ENCODE measurements at regions not wholly inside any gene's neighbourhood (a gene's known extent, or its start where the extent isn't known, plus 50 kb on each side); places are given as distances from the start of the nearest gene placed in this dataset.

GRCh38 chr5:125203912-125204311, 457.5 kb upstream of the ZNF608 start:
- H3K14ac ChIP-seq (ENCODE audit: low read length) = no peak overlapping the region
- H4K8ac ChIP-seq (ENCODE audit: low read depth, low read length) = no peak overlapping the region
- H3K36me3 ChIP-seq (ENCODE audit: control insufficient read depth in 1 of 2, insufficient read depth in 2 of 2, low read length in 2 of 2) = no peaks in the 10 kb centered on the region
- no peak overlapping the region for H3K23ac ChIP-seq (ENCODE audit: low read length)
- no peak overlapping the region for H2BK12ac ChIP-seq (ENCODE audit: low read length)
- H3K4me1 ChIP-seq (ENCODE audit: control insufficient read depth in 1 of 2, insufficient read depth in 2 of 2, low read length in 2 of 2) = peaks cover 0 to 9% of the 10 kb centered on the region in 2 experiments
- H3K9me3 ChIP-seq (ENCODE audit: insufficient read depth, low read depth, low read length) = no peaks in the 10 kb centered on the region
- no peak overlapping the region for H2BK120ac ChIP-seq (ENCODE audit: insufficient read depth, low read length, poor library complexity)
- no peaks in the 10 kb centered on the region for H3K27me3 ChIP-seq (ENCODE audit: insufficient read depth, low read length)
- no CpG with 5 or more reads among the region's 2 CpGs for WGBS (ENCODE audit: extremely low coverage, insufficient coverage, insufficient read length)
- H2BK5ac ChIP-seq (ENCODE audit: low read depth, low read length, poor library complexity) = no peak overlapping the region
- H3K79me1 ChIP-seq (ENCODE audit: low read length) = no peaks in the 10 kb centered on the region
- no peak overlapping the region for H3K27ac ChIP-seq (ENCODE audit: low read depth, low read length)
- H3K4me2 ChIP-seq (ENCODE audit: low read length) = no peak overlapping the region
- H4K12ac ChIP-seq (ENCODE audit: low read depth, low read length) = no peak overlapping the region
- H2AK5ac ChIP-seq (ENCODE audit: low read length) = no peak overlapping the region
- H3K4me3 ChIP-seq (ENCODE audit: low read depth, low read length) = no peak overlapping the region
- H3K18ac ChIP-seq (ENCODE audit: low read length) = no peak overlapping the region
- no peak overlapping the region for H2AFZ ChIP-seq (ENCODE audit: insufficient read depth, low read length, poor library complexity)
- DNase-seq = no peak
- H3K4ac ChIP-seq (ENCODE audit: low read depth, low read length) = no peak overlapping the region
- no peaks in the 10 kb centered on the region for H3K79me2 ChIP-seq (ENCODE audit: control insufficient read depth, insufficient read depth, low read length, poor library complexity)
- H3K9ac ChIP-seq (ENCODE audit: low read length) = no peak overlapping the region
- H4K91ac ChIP-seq (ENCODE audit: low read depth, low read length) = no peak overlapping the region

GRCh38 chr5:125205601-125206225, 459.3 kb upstream of the ZNF608 start:
- H3K27me3 ChIP-seq (ENCODE audit: insufficient read depth, low read length) = no peaks in the 10 kb centered on the region
- no peak overlapping the region for H3K18ac ChIP-seq (ENCODE audit: low read length)
- peaks cover 0 to 3% of the 10 kb centered on the region in 2 experiments for H3K4me1 ChIP-seq (ENCODE audit: control insufficient read depth in 1 of 2, insufficient read depth in 2 of 2, low read length in 2 of 2)
- WGBS (ENCODE audit: extremely low coverage, insufficient coverage, insufficient read length) = no CpG with 5 or more reads among the region's 6 CpGs
- H4K8ac ChIP-seq (ENCODE audit: low read depth, low read length) = no peak overlapping the region
- no peak overlapping the region for H4K12ac ChIP-seq (ENCODE audit: low read depth, low read length)
- H3K23ac ChIP-seq (ENCODE audit: low read length) = no peak overlapping the region
- H3K27ac ChIP-seq (ENCODE audit: low read depth, low read length) = no peak overlapping the region
- H2BK5ac ChIP-seq (ENCODE audit: low read depth, low read length, poor library complexity) = no peak overlapping the region
- no peak overlapping the region for H3K4ac ChIP-seq (ENCODE audit: low read depth, low read length)
- no peaks in the 10 kb centered on the region for H3K36me3 ChIP-seq (ENCODE audit: control insufficient read depth in 1 of 2, insufficient read depth in 2 of 2, low read length in 2 of 2)
- H3K79me2 ChIP-seq (ENCODE audit: control insufficient read depth, insufficient read depth, low read length, poor library complexity) = no peaks in the 10 kb centered on the region
- no peak overlapping the region for H3K14ac ChIP-seq (ENCODE audit: low read length)
- H4K91ac ChIP-seq (ENCODE audit: low read depth, low read length) = no peak overlapping the region
- no peak overlapping the region for H3K4me2 ChIP-seq (ENCODE audit: low read length)
- H2BK120ac ChIP-seq (ENCODE audit: insufficient read depth, low read length, poor library complexity) = no peak overlapping the region
- H3K79me1 ChIP-seq (ENCODE audit: low read length) = no peaks in the 10 kb centered on the region
- H2BK12ac ChIP-seq (ENCODE audit: low read length) = no peak overlapping the region
- H3K9ac ChIP-seq (ENCODE audit: low read length) = no peak overlapping the region
- H3K9me3 ChIP-seq (ENCODE audit: insufficient read depth, low read depth, low read length) = no peaks in the 10 kb centered on the region
- no peak overlapping the region for H2AFZ ChIP-seq (ENCODE audit: insufficient read depth, low read length, poor library complexity)
- H2AK5ac ChIP-seq (ENCODE audit: low read length) = no peak overlapping the region
- H3K4me3 ChIP-seq (ENCODE audit: low read depth, low read length) = no peak overlapping the region
- no peak for DNase-seq

GRCh38 chr5:125207856-125208255, 461.4 kb upstream of the ZNF608 start:
- no peak overlapping the region for H4K91ac ChIP-seq (ENCODE audit: low read depth, low read length)
- H3K27ac ChIP-seq (ENCODE audit: low read depth, low read length) = no peak overlapping the region
- H2AK5ac ChIP-seq (ENCODE audit: low read length) = no peak overlapping the region
- DNase-seq = no peak
- H3K14ac ChIP-seq (ENCODE audit: low read length) = no peak overlapping the region
- no peaks in the 10 kb centered on the region for H3K9me3 ChIP-seq (ENCODE audit: insufficient read depth, low read depth, low read length)
- no peaks in the 10 kb centered on the region for H3K36me3 ChIP-seq (ENCODE audit: control insufficient read depth in 1 of 2, insufficient read depth in 2 of 2, low read length in 2 of 2)
- no peaks in the 10 kb centered on the region for H3K27me3 ChIP-seq (ENCODE audit: insufficient read depth, low read length)
- no peak overlapping the region for H2BK12ac ChIP-seq (ENCODE audit: low read length)
- no peaks in the 10 kb centered on the region for H3K79me1 ChIP-seq (ENCODE audit: low read length)
- no peak overlapping the region for H4K12ac ChIP-seq (ENCODE audit: low read depth, low read length)
- no peak overlapping the region for H4K8ac ChIP-seq (ENCODE audit: low read depth, low read length)
- no peak overlapping the region for H3K9ac ChIP-seq (ENCODE audit: low read length)
- no peak overlapping the region for H3K4me3 ChIP-seq (ENCODE audit: low read depth, low read length)
- H2AFZ ChIP-seq (ENCODE audit: insufficient read depth, low read length, poor library complexity) = no peak overlapping the region
- H2BK5ac ChIP-seq (ENCODE audit: low read depth, low read length, poor library complexity) = no peak overlapping the region
- H3K79me2 ChIP-seq (ENCODE audit: control insufficient read depth, insufficient read depth, low read length, poor library complexity) = no peaks in the 10 kb centered on the region
- H3K4me2 ChIP-seq (ENCODE audit: low read length) = no peak overlapping the region
- no peak overlapping the region for H3K4ac ChIP-seq (ENCODE audit: low read depth, low read length)
- H3K23ac ChIP-seq (ENCODE audit: low read length) = no peak overlapping the region
- H2BK120ac ChIP-seq (ENCODE audit: insufficient read depth, low read length, poor library complexity) = no peak overlapping the region
- no peak overlapping the region for H3K18ac ChIP-seq (ENCODE audit: low read length)
- peaks cover 0 to 3% of the 10 kb centered on the region in 2 experiments for H3K4me1 ChIP-seq (ENCODE audit: control insufficient read depth in 1 of 2, insufficient read depth in 2 of 2, low read length in 2 of 2)

GRCh38 chr5:125209650-125210049, 463.2 kb upstream of the ZNF608 start:
- Histone ChIP-seq H3K14ac (ENCODE audit: low read length) (no peak overlapping the region), H4K91ac (ENCODE audit: low read depth, low read length) (no peak overlapping the region), H3K4ac (ENCODE audit: low read depth, low read length) (no peak overlapping the region), H3K27me3 (ENCODE audit: insufficient read depth, low read length) (no peaks in the 10 kb centered on the region), H3K27ac (ENCODE audit: low read depth, low read length) (no peak overlapping the region), H3K79me2 (ENCODE audit: control insufficient read depth, insufficient read depth, low read length, poor library complexity) (no peaks in the 10 kb centered on the region), H4K12ac (ENCODE audit: low read depth, low read length) (no peak overlapping the region), H3K23ac (ENCODE audit: low read length) (no peak overlapping the region), H3K9ac (ENCODE audit: low read length) (no peak overlapping the region), H2BK120ac (ENCODE audit: insufficient read depth, low read length, poor library complexity) (no peak overlapping the region), H4K8ac (ENCODE audit: low read depth, low read length) (no peak overlapping the region), H2AK5ac (ENCODE audit: low read length) (no peak overlapping the region), H3K36me3 (ENCODE audit: control insufficient read depth in 1 of 2, insufficient read depth in 2 of 2, low read length in 2 of 2) (no peaks in the 10 kb centered on the region), H2BK5ac (ENCODE audit: low read depth, low read length, poor library complexity) (no peak overlapping the region), H3K9me3 (ENCODE audit: insufficient read depth, low read depth, low read length) (no peaks in the 10 kb centered on the region), H2AFZ (ENCODE audit: insufficient read depth, low read length, poor library complexity) (no peak overlapping the region), H3K18ac (ENCODE audit: low read length) (no peak overlapping the region), H3K4me1 (ENCODE audit: control insufficient read depth in 1 of 2, insufficient read depth in 2 of 2, low read length in 2 of 2) (peaks cover 0 to 3% of the 10 kb centered on the region in 2 experiments), H3K4me3 (ENCODE audit: low read depth, low read length) (no peak overlapping the region), H2BK12ac (ENCODE audit: low read length) (no peak overlapping the region), H3K79me1 (ENCODE audit: low read length) (no peaks in the 10 kb centered on the region), H3K4me2 (ENCODE audit: low read length) (no peak overlapping the region)
- no peak for DNase-seq
- no CpG with 5 or more reads among the region's 2 CpGs for WGBS (ENCODE audit: extremely low coverage, insufficient coverage, insufficient read length)
